ELR (cell line): ENCODE measurements at regions not wholly inside any gene's neighbourhood (a gene's known extent, or its start where the extent isn't known, plus 50 kb on each side); places are given as distances from the start of the nearest gene placed in this dataset.
A peak's percentile ranks its signal among the peaks of the same experiment; 100 is the strongest.
"Not testable (repeated sequence)": the region's sequence is repeated elsewhere in the genome, so short reads cannot be mapped to it uniquely, and the experiment has no call there.

ENCODE experiments used
- DNase-seq: peaks from one replicate; pipeline ENCODE4 v3.0.0-alpha.2; 2015; ENCODE audit warnings: low read depth

GRCh38 chr5:122669709-122670108, 105.2 kb upstream of the SNX2 start:
- not testable (repeated sequence) for DNase-seq

GRCh38 chr5:122673343-122673742, 101.5 kb upstream of the SNX2 start:
- DNase-seq: no peak

- DNase-seq: no peak
Measured at GRCh38 chr5:122674385-122674784, 100.5 kb upstream of the SNX2 start.

- DNase-seq: no peak
Measured at GRCh38 chr5:122680623-122681350, 94.1 kb upstream of the SNX2 start.

GRCh38 chr5:122683631-122684030, 91.2 kb upstream of the SNX2 start:
- DNase-seq: no peak

GRCh38 chr5:122690266-122690665, 84.6 kb upstream of the SNX2 start:
- no peak for DNase-seq

- no peak for DNase-seq
Measured at GRCh38 chr5:122691931-122692330, 82.9 kb upstream of the SNX2 start.

- DNase-seq: no peak
Measured at GRCh38 chr5:122693963-122694362, 80.9 kb upstream of the SNX2 start.

GRCh38 chr5:122694884-122695283, 80.0 kb upstream of the SNX2 start:
- no peak for DNase-seq

GRCh38 chr5:122696735-122697134, 78.1 kb upstream of the SNX2 start:
- not testable (repeated sequence) for DNase-seq

- DNase-seq: no peak
Measured at GRCh38 chr5:122697191-122697590, 77.7 kb upstream of the SNX2 start.

GRCh38 chr5:122699201-122699600, 75.7 kb upstream of the SNX2 start:
- no peak for DNase-seq

- no peak for DNase-seq
Measured at GRCh38 chr5:122701640-122702523, 73.0 kb upstream of the SNX2 start.

GRCh38 chr5:122702524-122702875, 72.4 kb upstream of the SNX2 start:
- DNase-seq: no peak

GRCh38 chr5:122703203-122703602, 71.7 kb upstream of the SNX2 start:
- no peak for DNase-seq

GRCh38 chr5:122704247-122705036, 70.4 kb upstream of the SNX2 start:
- DNase-seq: peak; percentile 78

GRCh38 chr5:122705851-122706250, 69.0 kb upstream of the SNX2 start:
- no peak for DNase-seq

- peak; percentile 34 for DNase-seq
Measured at GRCh38 chr5:122707796-122708195, 67.1 kb upstream of the SNX2 start.

GRCh38 chr5:122713041-122713440, 61.8 kb upstream of the SNX2 start:
- no peak for DNase-seq

GRCh38 chr5:122715095-122715494, 59.8 kb upstream of the SNX2 start:
- peak; percentile 22 for DNase-seq

- DNase-seq: no peak
Measured at GRCh38 chr5:122718611-122719010, 56.3 kb upstream of the SNX2 start.

- no peak for DNase-seq
Measured at GRCh38 chr5:122719991-122720746, 54.7 kb upstream of the SNX2 start.
